ENCODE measurements at regions not wholly inside any gene's neighbourhood (a gene's known extent, or its start where the extent isn't known, plus 50 kb on each side); places are given as distances from the start of the nearest gene placed in this dataset.

- TF ChIP-seq, protein P1, sequence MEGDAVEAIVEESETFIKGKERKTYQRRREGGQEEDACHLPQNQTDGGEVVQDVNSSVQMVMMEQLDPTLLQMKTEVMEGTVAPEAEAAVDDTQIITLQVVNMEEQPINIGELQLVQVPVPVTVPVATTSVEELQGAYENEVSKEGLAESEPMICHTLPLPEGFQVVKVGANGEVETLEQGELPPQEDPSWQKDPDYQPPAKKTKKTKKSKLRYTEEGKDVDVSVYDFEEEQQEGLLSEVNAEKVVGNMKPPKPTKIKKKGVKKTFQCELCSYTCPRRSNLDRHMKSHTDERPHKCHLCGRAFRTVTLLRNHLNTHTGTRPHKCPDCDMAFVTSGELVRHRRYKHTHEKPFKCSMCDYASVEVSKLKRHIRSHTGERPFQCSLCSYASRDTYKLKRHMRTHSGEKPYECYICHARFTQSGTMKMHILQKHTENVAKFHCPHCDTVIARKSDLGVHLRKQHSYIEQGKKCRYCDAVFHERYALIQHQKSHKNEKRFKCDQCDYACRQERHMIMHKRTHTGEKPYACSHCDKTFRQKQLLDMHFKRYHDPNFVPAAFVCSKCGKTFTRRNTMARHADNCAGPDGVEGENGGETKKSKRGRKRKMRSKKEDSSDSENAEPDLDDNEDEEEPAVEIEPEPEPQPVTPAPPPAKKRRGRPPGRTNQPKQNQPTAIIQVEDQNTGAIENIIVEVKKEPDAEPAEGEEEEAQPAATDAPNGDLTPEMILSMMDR (IDR thresholded peaks at IDR 0.05): no peak
These were observed 77.7 kb downstream of the ZBTB18 start for GRCh38 chr1:244128591-244129383.

GRCh38 chr1:244137276-244137675 lies 86.2 kb downstream of the ZBTB18 start:
- peak overlapping the region in 1 of 10 donors; percentile 17 for H3K4me3 ChIP-seq
- TF ChIP-seq, protein P1 (IDR thresholded peaks at IDR 0.05): no peak
- H3K27me3 ChIP-seq: peaks cover 0 to 11% (median 0%) of the 10 kb centered on the region in 7 donors
- ATAC-seq (peak in 1 of 8 donors; percentile 20), DNase-seq (no peak)
- H3K9me3 ChIP-seq: peaks cover 0 to under 1% (median 0%) of the 10 kb centered on the region in 11 donors
- H3K4me1 ChIP-seq: peaks cover 0 to 28% (median 9%) of the 10 kb centered on the region in 9 donors
- intact Hi-C loops (cut with DNase I): loop anchor here in 2 of 10 donors (5.0 to 10.0 kb wide), 2 partner anchors 62 to 90 kb away; no protein-coding TSS in a partner anchor
- H3K36me3 ChIP-seq: no peaks in the 10 kb centered on the region
- peak overlapping the region in 9 of 10 donors; percentile 51 to 86 (median 67) for H3K27ac ChIP-seq
- 45 to 56% methylated on average over 2 of the region's 2 CpGs for whole genome bisulfite sequencing, 2 donors

More at GRCh38 chr1:244128591-244129383, 77.7 kb downstream of the ZBTB18 start:
- Histone ChIP-seq H3K4me1 (no peaks in the 10 kb centered on the region), H3K4me3 (no peak overlapping the region), H3K27me3 (peaks cover 0 to 10% (median 0%) of the 10 kb centered on the region in 7 donors), H3K27ac (no peak overlapping the region), H3K36me3 (no peaks in the 10 kb centered on the region), H3K9me3 (peaks cover 0 to 16% (median 0%) of the 10 kb centered on the region in 11 donors)
- 87 to 89% methylated on average over 6 of the region's 6 CpGs for WGBS, 2 donors
- ATAC-seq (no peak), DNase-seq (no peak)
- intact Hi-C loops (cut with DNase I): no loop called here

DNA sequence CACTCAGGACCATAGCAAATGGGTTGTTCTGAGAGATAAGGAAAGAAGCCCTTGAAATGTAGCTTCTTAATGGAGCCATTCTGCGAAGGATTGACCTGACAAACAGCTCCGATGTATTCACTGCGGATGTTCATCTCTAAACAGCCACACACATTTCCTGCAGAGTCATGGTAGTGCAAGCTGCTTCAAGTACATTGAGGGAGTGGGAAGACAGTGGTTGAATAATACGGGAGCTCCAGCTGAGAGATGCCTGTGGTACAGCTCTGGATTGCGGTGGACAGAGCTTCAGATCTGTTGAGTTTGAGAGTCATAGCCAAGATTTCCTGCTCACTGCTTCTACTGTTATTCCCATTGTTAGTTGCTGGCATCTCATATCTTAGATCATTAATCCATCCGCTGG lies 86.6 kb downstream of the ZBTB18 start:
- peaks cover 0 to 11% (median 0%) of the 10 kb centered on the region in 7 donors for H3K27me3 ChIP-seq
- intact Hi-C loops (cut with DNase I): loop anchor here in 2 of 10 donors (5.0 to 10.0 kb wide), 2 partner anchors 63 to 90 kb away; no protein-coding TSS in a partner anchor
- WGBS, 2 donors: 62 to 77% methylated on average over 6 of the region's 6 CpGs
- H3K27ac ChIP-seq: peak overlapping the region in 9 of 10 donors; percentile 51 to 86 (median 67)
- H3K4me1 ChIP-seq: peaks cover 0 to 28% (median 9%) of the 10 kb centered on the region in 9 donors
- no peaks in the 10 kb centered on the region for H3K9me3 ChIP-seq
- ATAC-seq: peak in 4 of 8 donors; percentile 16 to 31 (median 21)
- no peak for DNase-seq
- H3K36me3 ChIP-seq: no peaks in the 10 kb centered on the region
- TF ChIP-seq, protein P1 (IDR thresholded peaks at IDR 0.05): no peak
- H3K4me3 ChIP-seq: peak overlapping the region in 1 of 10 donors; percentile 17

GRCh38 chr1:244138399-244138798 lies 87.3 kb downstream of the ZBTB18 start:
- Histone ChIP-seq H3K4me1 (peaks cover 0 to 28% (median 9%) of the 10 kb centered on the region in 9 donors), H3K4me3 (no peak overlapping the region), H3K9me3 (no peaks in the 10 kb centered on the region), H3K27ac (peak overlapping the region in 9 of 10 donors; percentile 51 to 86 (median 67)), H3K27me3 (peaks cover 0 to 11% (median 0%) of the 10 kb centered on the region in 7 donors), H3K36me3 (no peaks in the 10 kb centered on the region)
- DNase-seq (peak in 1 of 2 donors; percentile 29), ATAC-seq (peak; percentile 53 to 96 (median 89))
- 60 to 64% methylated on average over 7 of the region's 7 CpGs for WGBS, 2 donors
- TF ChIP-seq, protein P1 (IDR thresholded peaks at IDR 0.05): no peak
- intact Hi-C loops (cut with DNase I): loop anchor here in 2 of 10 donors (5.0 to 10.0 kb wide), 2 partner anchors 64 to 91 kb away; no protein-coding TSS in a partner anchor
